ENCODE measurements at regions not wholly inside any gene's neighbourhood (a gene's known extent, or its start where the extent isn't known, plus 50 kb on each side); places are given as distances from the start of the nearest gene placed in this dataset.

GRCh38 chr10:127813290-127813689, 76.3 kb downstream of the FOXI2 start:
- no peak; the same call in 1 of the 2 replicates for TF ChIP-seq CTCF (conservative IDR thresholded peaks at IDR 0.05; ENCODE audit: low read length)
- H3K4me3 ChIP-seq (ENCODE audit: low read length), result no peak overlapping the region
- no peak for DNase-seq (ENCODE audit: low read depth)

GRCh38 chr10:127815147-127815546, 77.6 kb downstream of the CLRN3 start:
- no peak for DNase-seq (ENCODE audit: low read depth)
- peak; percentile 6; the same call in 1 of the 2 replicates for TF ChIP-seq CTCF (conservative IDR thresholded peaks at IDR 0.05; ENCODE audit: low read length)
- H3K4me3 ChIP-seq (ENCODE audit: low read length), result no peak overlapping the region

- no peak for DNase-seq (ENCODE audit: low read depth)
- H3K4me3 ChIP-seq (ENCODE audit: low read length), result no peak overlapping the region
- no peak for TF ChIP-seq CTCF (conservative IDR thresholded peaks at IDR 0.05; ENCODE audit: low read length)
Measured at GRCh38 chr10:127824826-127825225, 67.9 kb downstream of the CLRN3 start.

- no peak for TF ChIP-seq CTCF (conservative IDR thresholded peaks at IDR 0.05; ENCODE audit: low read length)
- DNase-seq (ENCODE audit: low read depth), result no peak
- no peak overlapping the region for H3K4me3 ChIP-seq (ENCODE audit: low read length)
Measured at GRCh38 chr10:127826154-127826725, 66.5 kb downstream of the CLRN3 start.

GRCh38 chr10:127827354-127828140, 65.2 kb downstream of the CLRN3 start:
- no peak for DNase-seq (ENCODE audit: low read depth)
- no peak overlapping the region for H3K4me3 ChIP-seq (ENCODE audit: low read length)
- no peak for TF ChIP-seq CTCF (conservative IDR thresholded peaks at IDR 0.05; ENCODE audit: low read length)
